ENCODE measurements at regions not wholly inside any gene's neighbourhood (a gene's known extent, or its start where the extent isn't known, plus 50 kb on each side); places are given as distances from the start of the nearest gene placed in this dataset.

GRCh38 chr5:155418960-155419579 is 405.5 kb downstream of the KIF4B start:
- DNase-seq = no peak

- DNase-seq = no peak
Measured at GRCh38 chr5:155430192-155430591, 416.6 kb downstream of the KIF4B start.

GRCh38 chr5:155434267-155434666 is 420.7 kb downstream of the KIF4B start:
- no peak for DNase-seq

- no peak for DNase-seq
Measured at GRCh38 chr5:155434681-155435080, 421.1 kb downstream of the KIF4B start.

GRCh38 chr5:155441849-155442248 is 428.3 kb downstream of the KIF4B start:
- no peak for DNase-seq

- DNase-seq = no peak
Measured at GRCh38 chr5:155451106-155451505, 437.6 kb downstream of the KIF4B start.

GRCh38 chr5:155455791-155456514 is 442.4 kb downstream of the KIF4B start:
- no peak for DNase-seq

GRCh38 chr5:155459889-155460500 is 446.4 kb downstream of the KIF4B start:
- no peak for DNase-seq

- no peak for DNase-seq
Measured at GRCh38 chr5:155460501-155460931, 447.0 kb downstream of the KIF4B start.

GRCh38 chr5:155461304-155461703 is 447.7 kb downstream of the KIF4B start:
- no peak for DNase-seq

GRCh38 chr5:155466851-155467250 is 453.3 kb downstream of the KIF4B start:
- DNase-seq = no peak

GRCh38 chr5:155471027-155471426 is 457.5 kb downstream of the KIF4B start:
- DNase-seq = peak; percentile 15

- no peak for DNase-seq
Measured at GRCh38 chr5:155472780-155473179, 459.2 kb downstream of the KIF4B start.

- DNase-seq = no peak
Measured at GRCh38 chr5:155475318-155475717, 461.8 kb downstream of the KIF4B start.

GRCh38 chr5:155480731-155481131 is 467.2 kb downstream of the KIF4B start:
- no peak for DNase-seq

- DNase-seq = no peak
Measured at GRCh38 chr5:155481182-155481581, 467.6 kb downstream of the KIF4B start.

- no peak for DNase-seq
Measured at GRCh38 chr5:155482428-155482827, 468.9 kb downstream of the KIF4B start.

- DNase-seq = no peak
Measured at GRCh38 chr5:155485386-155485785, 471.8 kb downstream of the KIF4B start.

GRCh38 chr5:155489949-155490348 is 476.4 kb downstream of the KIF4B start:
- no peak for DNase-seq

- DNase-seq = no peak
Measured at GRCh38 chr5:155492191-155492590, 478.6 kb downstream of the KIF4B start.

GRCh38 chr5:155504606-155505005 is 491.1 kb downstream of the KIF4B start:
- no peak for DNase-seq

- DNase-seq = no peak
Measured at GRCh38 chr5:155507363-155507762, 493.8 kb downstream of the KIF4B start.

GRCh38 chr5:155508673-155509072 is 495.1 kb downstream of the KIF4B start:
- no peak for DNase-seq

GRCh38 chr5:155512329-155512728 is 498.8 kb downstream of the KIF4B start:
- no peak for DNase-seq
